Activated CD8-positive, alpha-beta T cell treated with anti-CD3 and anti-CD28 coated beads for 36 hours (primary cell): ENCODE measurements at regions not wholly inside any gene's neighbourhood (a gene's known extent, or its start where the extent isn't known, plus 50 kb on each side); places are given as distances from the start of the nearest gene placed in this dataset.

ENCODE experiments used
- ATAC-seq: fragments of 200-7000 bp; cut with Tn5 transposase; one replicate; pipeline ENCODE4 v1.10.0; 2021; ENCODE audit warnings: mild to moderate bottlenecking, moderate library complexity
- CTCF ChIA-PET: fragments of 350-600 bp; sonication (Branson Sonifier 250); formaldehyde crosslinking; loops from one replicate; lab custom pipeline; 2021; ENCODE audit warnings: antibody characterized with exemption; lab: Charles Lee
- POLR2A ChIA-PET: fragments of 350-600 bp; sonication (Branson Sonifier 250); formaldehyde crosslinking; loops from one replicate; lab custom pipeline; 2021; ENCODE audit warnings: antibody characterized with exemption; lab: Charles Lee
- DNase-seq: peaks from one replicate; pipeline ENCODE4 v3.0.0-alpha.2; 2020
- H3K27ac Mint-ChIP-seq: one replicate; pipeline ENCODE4 v1.8.0; 2021; ENCODE audit warnings: mild to moderate bottlenecking, mixed read lengths
- H3K27me3 Mint-ChIP-seq: one replicate; pipeline ENCODE4 v1.8.0; 2021; ENCODE audit warnings: mixed read lengths
- H3K36me3 Mint-ChIP-seq: one replicate; pipeline ENCODE4 v1.8.0; 2021; ENCODE audit warnings: low read depth, mixed read lengths
- H3K4me1 Mint-ChIP-seq: one replicate; pipeline ENCODE4 v1.8.0; 2021; ENCODE audit warnings: low read depth, mixed read lengths
- H3K4me3 Mint-ChIP-seq: one replicate; pipeline ENCODE4 v1.8.0; 2021; ENCODE audit warnings: mild to moderate bottlenecking, moderate library complexity, mixed read lengths
- H3K9me3 Mint-ChIP-seq: one replicate; pipeline ENCODE4 v1.8.0; 2021; ENCODE audit warnings: mixed read lengths
- CTCF ChIP-seq: fragments of 200-600 bp; IDR thresholded peaks from one replicate; pipeline ENCODE4 v1.8.0; 2022; ENCODE audit warnings: antibody characterized with exemption, mild to moderate bottlenecking
- intact Hi-C: fragments of 100-400 bp; cut with micrococcal nuclease; formaldehyde crosslinking; loops from one replicate; pipeline ENCODE4 v1.10.0; 2022

GRCh38 chr4:175559526-175559925 is 252.5 kb downstream of the GPM6A start:
- no peaks in the 10 kb centered on the region for H3K9me3 Mint-ChIP-seq
- no peaks in the 10 kb centered on the region for H3K27me3 Mint-ChIP-seq
- ChIA-PET CTCF (no interaction called here), POLR2A (no interaction called here)
- DNase-seq, result no peak
- TF ChIP-seq CTCF, result no peak
- H3K4me1 Mint-ChIP-seq, result no peaks in the 10 kb centered on the region
- intact Hi-C loops, result no loop called here
- no peak overlapping the region for H3K4me3 Mint-ChIP-seq
- no peak for ATAC-seq
- H3K36me3 Mint-ChIP-seq, result no peaks in the 10 kb centered on the region
- H3K27ac Mint-ChIP-seq, result no peak overlapping the region

- no peak for TF ChIP-seq CTCF
- Mint-ChIP-seq H3K27ac (no peak overlapping the region), H3K36me3 (no peaks in the 10 kb centered on the region), H3K4me1 (no peaks in the 10 kb centered on the region), H3K9me3 (no peaks in the 10 kb centered on the region), H3K4me3 (no peak overlapping the region), H3K27me3 (no peaks in the 10 kb centered on the region)
- CTCF ChIA-PET, result no interaction called here
- DNase-seq (no peak), ATAC-seq (no peak)
- intact Hi-C loops, result no loop called here
- POLR2A ChIA-PET, result no interaction called here
Observed at GRCh38 chr4:175560604-175561003, 251.5 kb downstream of the GPM6A start.

GRCh38 chr4:175561696-175562095 is 250.4 kb downstream of the GPM6A start:
- TF ChIP-seq CTCF, result no peak
- no peak overlapping the region for H3K27ac Mint-ChIP-seq
- no peaks in the 10 kb centered on the region for H3K4me1 Mint-ChIP-seq
- DNase-seq (no peak), ATAC-seq (no peak)
- POLR2A ChIA-PET, result no interaction called here
- no peaks in the 10 kb centered on the region for H3K36me3 Mint-ChIP-seq
- no peaks in the 10 kb centered on the region for H3K27me3 Mint-ChIP-seq
- CTCF ChIA-PET, result no interaction called here
- intact Hi-C loops, result no loop called here
- peaks cover 2% of the 10 kb centered on the region for H3K9me3 Mint-ChIP-seq
- H3K4me3 Mint-ChIP-seq, result no peak overlapping the region

GRCh38 chr4:175562111-175562510 is 250.0 kb downstream of the GPM6A start:
- intact Hi-C loops, result no loop called here
- no peaks in the 10 kb centered on the region for H3K4me1 Mint-ChIP-seq
- ChIA-PET POLR2A (no interaction called here), CTCF (no interaction called here)
- H3K9me3 Mint-ChIP-seq, result peaks cover 2% of the 10 kb centered on the region
- H3K36me3 Mint-ChIP-seq, result no peaks in the 10 kb centered on the region
- TF ChIP-seq CTCF, result no peak
- H3K4me3 Mint-ChIP-seq, result no peak overlapping the region
- DNase-seq (no peak), ATAC-seq (no peak)
- H3K27me3 Mint-ChIP-seq, result no peaks in the 10 kb centered on the region
- H3K27ac Mint-ChIP-seq, result no peak overlapping the region

- no peaks in the 10 kb centered on the region for H3K4me1 Mint-ChIP-seq
- peaks cover 2% of the 10 kb centered on the region for H3K9me3 Mint-ChIP-seq
- ATAC-seq, result no peak
- no peaks in the 10 kb centered on the region for H3K27me3 Mint-ChIP-seq
- intact Hi-C loops, result no loop called here
- no peaks in the 10 kb centered on the region for H3K36me3 Mint-ChIP-seq
- ChIA-PET CTCF (no interaction called here), POLR2A (no interaction called here)
- no peak overlapping the region for H3K27ac Mint-ChIP-seq
- TF ChIP-seq CTCF, result no peak
- no peak for DNase-seq
- no peak overlapping the region for H3K4me3 Mint-ChIP-seq
Observed at GRCh38 chr4:175562542-175562941, 249.5 kb downstream of the GPM6A start.
